PC-9 (cell line): ENCODE measurements at regions not wholly inside any gene's neighbourhood (a gene's known extent, or its start where the extent isn't known, plus 50 kb on each side); places are given as distances from the start of the nearest gene placed in this dataset.
"Not testable (repeated sequence)": the region's sequence is repeated elsewhere in the genome, so short reads cannot be mapped to it uniquely, and the experiment has no call there.

ENCODE experiments used
- BruUV-seq: library from RNA; stranded (reverse); fragments of 400-500 nt; replicated peaks from 2 replicates; lab custom pipeline; 2021; lab: Mats Ljungman, UMichigan
- CTCF ChIA-PET: fragments of 300-600 bp; sonication (Branson Sonifier 250); formaldehyde crosslinking; loops from one replicate; lab custom pipeline; 2022; ENCODE audit warnings: antibody characterized with exemption; lab: Charles Lee
- POLR2A ChIA-PET: fragments of 300-600 bp; sonication (Branson Sonifier 250); formaldehyde crosslinking; loops from one replicate; lab custom pipeline; 2022; ENCODE audit warnings: antibody characterized with exemption; ENCODE audit not compliant: unreplicated experiment; lab: Charles Lee
- DNase-seq, 2 experiments: peaks; one replicate each; pipeline versions ENCODE4 v3.0.0 to v3.0.0-alpha.2; 2015 to 2022; ENCODE audit warnings: mixed read lengths in 1 of 2
- H2AFZ ChIP-seq: fragments of 200-600 bp; sonication (generic); 2 replicates; pipeline ENCODE4 v1.8.1; 2017; ENCODE audit warnings: antibody characterized with exemption
- H3F3A ChIP-seq: fragments of 200-600 bp; sonication (generic); 2 replicates; pipeline ENCODE4 v1.8.1; 2017; ENCODE audit warnings: antibody characterized with exemption, mild to moderate bottlenecking, low read depth; ENCODE audit not compliant: insufficient read depth
- H3K27ac ChIP-seq: fragments of 200-600 bp; sonication (generic); 2 replicates; pipeline ENCODE4 v1.6.1; 2016; ENCODE audit warnings: mixed run types
- H3K27me3 ChIP-seq: fragments of 200-600 bp; sonication (generic); 2 replicates; pipeline ENCODE4 v1.6.1; 2016; ENCODE audit warnings: low read depth, mixed run types; ENCODE audit not compliant: insufficient read depth
- H3K36me3 ChIP-seq: fragments of 200-600 bp; sonication (generic); 2 replicates; pipeline ENCODE4 v1.6.1; 2016; ENCODE audit warnings: low read depth, mixed run types
- H3K4me1 ChIP-seq: fragments of 200-600 bp; sonication (generic); replicated peaks from 2 replicates; pipeline ENCODE4 v1.6.1; 2016; ENCODE audit warnings: mixed run types; ENCODE audit not compliant: insufficient read depth
- H3K4me2 ChIP-seq: fragments of 200-600 bp; sonication (generic); 2 replicates; pipeline ENCODE4 v1.6.1; 2017; ENCODE audit warnings: mixed run types
- H3K4me3 ChIP-seq: fragments of 200-600 bp; sonication (generic); 2 replicates; pipeline ENCODE4 v1.6.1; 2016; ENCODE audit warnings: mixed run types
- H3K79me2 ChIP-seq: fragments of 200-600 bp; sonication (generic); 2 replicates; pipeline ENCODE4 v1.6.1; 2017; ENCODE audit warnings: low read depth, mixed run types
- H3K9me2 ChIP-seq: fragments of 200-600 bp; sonication (generic); 2 replicates; pipeline ENCODE4 v1.8.1; 2017; ENCODE audit warnings: mild to moderate bottlenecking; ENCODE audit not compliant: insufficient read depth
- H3K9me3 ChIP-seq: fragments of 200-600 bp; sonication (generic); 2 replicates; pipeline ENCODE4 v1.8.1; 2016; ENCODE audit warnings: low read depth; ENCODE audit not compliant: insufficient read depth
- H4K20me1 ChIP-seq: fragments of 200-600 bp; sonication (generic); 2 replicates; pipeline ENCODE4 v1.8.1; 2017; ENCODE audit not compliant: insufficient read depth
- EZH2 ChIP-seq: fragments of 200-600 bp; sonication (generic); IDR thresholded peaks from 2 replicates; pipeline ENCODE4 v1.8.0; 2017; ENCODE audit warnings: antibody characterized with exemption, low read depth
- intact Hi-C: fragments of 100-400 bp; cut with micrococcal nuclease; formaldehyde crosslinking; loops from one replicate; pipeline ENCODE4 v1.10.0; 2022; ENCODE audit not compliant: unreplicated experiment
- TF ChIP-seq, protein P1 (sequence below): fragments of 200-600 bp; sonication (generic); conservative IDR thresholded peaks from 2 replicates; pipeline ENCODE4 v1.6.1; 2017; ENCODE audit warnings: mixed run types, antibody characterized with exemption, mild to moderate bottlenecking, moderate library complexity

DNA sequence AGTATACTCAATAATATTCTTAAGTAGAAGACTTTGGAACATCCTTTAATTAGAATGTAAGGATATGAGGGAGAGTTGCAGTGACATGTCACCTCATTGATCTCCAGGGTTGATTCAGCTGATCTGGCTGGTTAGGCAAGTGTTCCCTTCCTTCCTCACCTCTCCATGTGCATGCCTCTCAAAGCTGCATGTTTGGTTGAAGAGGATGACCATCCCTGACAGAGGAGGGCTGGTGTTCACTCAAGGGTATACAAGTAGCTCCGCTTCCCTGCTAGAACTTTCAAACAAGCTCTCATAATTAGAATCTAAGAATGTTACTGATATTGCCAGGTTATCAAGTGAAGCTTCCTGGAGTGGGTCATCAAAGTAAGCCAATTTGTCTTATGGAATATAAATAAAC lies 341.1 kb upstream of the FLRT2 start:
- no peaks in the 10 kb centered on the region for H3K79me2 ChIP-seq
- no TSS peak for BruUV-seq
- no peaks in the 10 kb centered on the region for H3F3A ChIP-seq
- no peaks in the 10 kb centered on the region for H3K27me3 ChIP-seq
- H3K9me3 ChIP-seq, result no peaks in the 10 kb centered on the region
- intact Hi-C loops, result no loop called here
- no peaks in the 10 kb centered on the region for H4K20me1 ChIP-seq
- H3K36me3 ChIP-seq, result no peaks in the 10 kb centered on the region
- DNase-seq, result no peak
- TF ChIP-seq EZH2, result no peak
- TF ChIP-seq, protein P1, sequence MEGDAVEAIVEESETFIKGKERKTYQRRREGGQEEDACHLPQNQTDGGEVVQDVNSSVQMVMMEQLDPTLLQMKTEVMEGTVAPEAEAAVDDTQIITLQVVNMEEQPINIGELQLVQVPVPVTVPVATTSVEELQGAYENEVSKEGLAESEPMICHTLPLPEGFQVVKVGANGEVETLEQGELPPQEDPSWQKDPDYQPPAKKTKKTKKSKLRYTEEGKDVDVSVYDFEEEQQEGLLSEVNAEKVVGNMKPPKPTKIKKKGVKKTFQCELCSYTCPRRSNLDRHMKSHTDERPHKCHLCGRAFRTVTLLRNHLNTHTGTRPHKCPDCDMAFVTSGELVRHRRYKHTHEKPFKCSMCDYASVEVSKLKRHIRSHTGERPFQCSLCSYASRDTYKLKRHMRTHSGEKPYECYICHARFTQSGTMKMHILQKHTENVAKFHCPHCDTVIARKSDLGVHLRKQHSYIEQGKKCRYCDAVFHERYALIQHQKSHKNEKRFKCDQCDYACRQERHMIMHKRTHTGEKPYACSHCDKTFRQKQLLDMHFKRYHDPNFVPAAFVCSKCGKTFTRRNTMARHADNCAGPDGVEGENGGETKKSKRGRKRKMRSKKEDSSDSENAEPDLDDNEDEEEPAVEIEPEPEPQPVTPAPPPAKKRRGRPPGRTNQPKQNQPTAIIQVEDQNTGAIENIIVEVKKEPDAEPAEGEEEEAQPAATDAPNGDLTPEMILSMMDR, result no peak
- ChIA-PET POLR2A (no interaction called here), CTCF (no interaction called here)
- H2AFZ ChIP-seq, result no peak overlapping the region
- H3K27ac ChIP-seq, result no peak overlapping the region
- no peaks in the 10 kb centered on the region for H3K4me1 ChIP-seq
- H3K9me2 ChIP-seq, result no peaks in the 10 kb centered on the region
- H3K4me2 ChIP-seq, result no peak overlapping the region
- no peak overlapping the region for H3K4me3 ChIP-seq

DNA sequence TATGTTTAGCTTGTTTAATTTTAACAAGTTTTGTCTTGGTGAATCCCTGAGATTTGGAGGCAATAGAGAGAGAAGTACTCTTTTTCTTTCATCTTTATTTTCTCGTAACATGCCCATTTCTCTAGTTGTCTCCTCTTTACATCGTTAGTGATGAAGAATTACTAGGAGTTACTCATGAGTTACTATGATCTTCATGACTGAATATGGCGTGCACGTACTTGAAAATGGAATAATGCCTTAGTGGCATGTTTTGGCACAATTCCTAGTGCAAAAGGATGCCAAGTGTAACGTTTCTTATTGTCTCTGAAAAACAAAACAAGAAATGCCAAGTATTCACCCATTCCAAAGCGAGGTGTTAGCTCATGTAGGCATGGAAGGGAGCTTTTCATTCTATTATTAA lies 340.7 kb upstream of the FLRT2 start:
- H4K20me1 ChIP-seq, H3F3A ChIP-seq, H3K9me2 ChIP-seq, DNase-seq, H3K27me3 ChIP-seq, H3K9me3 ChIP-seq, H2AFZ ChIP-seq, H3K4me2 ChIP-seq, BruUV-seq, H3K4me1 ChIP-seq, H3K4me3 ChIP-seq, CTCF ChIA-PET, POLR2A ChIA-PET, H3K79me2 ChIP-seq, H3K36me3 ChIP-seq, H3K27ac ChIP-seq, intact Hi-C loops: not testable (repeated sequence)

DNA sequence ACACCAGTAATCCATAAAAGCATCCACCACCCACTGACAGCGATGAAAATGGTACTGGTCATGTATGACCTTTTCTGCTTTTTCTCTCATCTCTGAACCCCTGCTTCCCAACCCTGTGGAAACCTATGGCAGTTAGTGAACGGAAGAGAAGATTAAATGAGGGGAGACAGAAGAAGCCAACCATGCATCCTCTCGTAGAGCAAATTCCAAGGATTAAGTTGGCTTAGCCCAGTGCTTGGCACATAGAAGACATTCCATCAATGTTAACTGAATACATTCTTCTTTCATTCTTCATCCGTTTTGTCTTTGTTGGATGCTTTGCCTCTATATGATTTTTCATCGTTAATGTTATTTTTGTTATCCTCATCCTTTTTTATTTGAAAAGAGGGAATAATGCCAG lies 339.7 kb upstream of the FLRT2 start:
- no peak overlapping the region for H2AFZ ChIP-seq
- no peak for DNase-seq
- H3K4me2 ChIP-seq, result no peak overlapping the region
- no TSS peak for BruUV-seq
- no peaks in the 10 kb centered on the region for H3K79me2 ChIP-seq
- no peaks in the 10 kb centered on the region for H3K36me3 ChIP-seq
- H3K27ac ChIP-seq, result no peak overlapping the region
- no peaks in the 10 kb centered on the region for H3K9me3 ChIP-seq
- no peaks in the 10 kb centered on the region for H3K4me1 ChIP-seq
- ChIA-PET POLR2A (no interaction called here), CTCF (no interaction called here)
- TF ChIP-seq EZH2, result no peak
- TF ChIP-seq, protein P1, result no peak
- H3F3A ChIP-seq, result no peaks in the 10 kb centered on the region
- intact Hi-C loops, result no loop called here
- no peaks in the 10 kb centered on the region for H4K20me1 ChIP-seq
- H3K9me2 ChIP-seq, result no peaks in the 10 kb centered on the region
- no peaks in the 10 kb centered on the region for H3K27me3 ChIP-seq
- H3K4me3 ChIP-seq, result no peak overlapping the region

DNA sequence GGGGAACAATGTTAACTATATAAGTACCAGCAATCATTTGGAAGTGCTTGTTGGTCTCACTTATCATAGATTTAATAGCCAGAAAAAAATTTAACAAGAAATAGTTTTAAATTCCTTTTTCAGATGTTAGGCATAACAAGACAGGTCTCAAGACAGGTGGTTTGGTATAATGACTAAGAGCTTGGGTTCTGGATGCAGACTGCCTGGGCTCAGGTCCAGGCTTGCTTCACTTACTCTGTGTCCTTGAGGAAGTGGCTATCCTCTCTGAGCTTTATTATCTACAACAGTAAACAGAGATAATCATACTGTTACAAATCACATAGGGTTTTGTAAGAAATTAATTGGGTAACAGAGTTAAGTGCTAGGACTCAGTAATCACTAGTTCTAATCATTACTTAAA lies 338.0 kb upstream of the FLRT2 start:
- no peak for DNase-seq
- POLR2A ChIA-PET, result no interaction called here
- no peaks in the 10 kb centered on the region for H3K9me3 ChIP-seq
- no peak overlapping the region for H2AFZ ChIP-seq
- BruUV-seq, result no TSS peak
- CTCF ChIA-PET, result no interaction called here
- no peaks in the 10 kb centered on the region for H3K79me2 ChIP-seq
- no peak overlapping the region for H3K27ac ChIP-seq
- TF ChIP-seq, protein P1, result no peak
- no peak for TF ChIP-seq EZH2
- no peak overlapping the region for H3K4me2 ChIP-seq
- H3F3A ChIP-seq, result no peaks in the 10 kb centered on the region
- H3K4me1 ChIP-seq, result no peaks in the 10 kb centered on the region
- no peaks in the 10 kb centered on the region for H3K27me3 ChIP-seq
- no peaks in the 10 kb centered on the region for H3K9me2 ChIP-seq
- no peaks in the 10 kb centered on the region for H4K20me1 ChIP-seq
- intact Hi-C loops, result no loop called here
- no peaks in the 10 kb centered on the region for H3K36me3 ChIP-seq
- no peak overlapping the region for H3K4me3 ChIP-seq
